Gastrocnemius medialis (tissue), 4 donors: ENCODE measurements at regions not wholly inside any gene's neighbourhood (a gene's known extent, or its start where the extent isn't known, plus 50 kb on each side); places are given as distances from the start of the nearest gene placed in this dataset.

Source experiments
- ATAC-seq, 2 donors: fragments of 150-250 bp; one replicate each; pipeline ENCODE4 v1.9.1; 2016
- DNase-seq, 2 donors: peaks; one replicate each; pipeline ENCODE4 v3.0.0-alpha.2; 2019
- H3K27ac ChIP-seq, 4 donors: fragments of 200-600 bp; sonication (generic); 1 replicate in 1 of 4; 2 replicates in 3 of 4; pipeline ENCODE4 v1.5.1; 2016 to 2018; ENCODE audit warnings: mild to moderate bottlenecking in 2 of 4, moderate library complexity in 1 of 4
- H3K27me3 ChIP-seq, 3 donors: fragments of 200-600 bp; sonication (generic) in 2 of 3; 1 replicate in 1 of 3; 2 replicates in 2 of 3; pipeline versions ENCODE4 v1.5.1 to v1.6.0; 2016 to 2019; ENCODE audit warnings: mild to moderate bottlenecking in 1 of 3, moderate library complexity in 1 of 3
- H3K36me3 ChIP-seq, 2 donors: fragments of 200-600 bp; sonication (generic) in 1 of 2; one replicate each; pipeline ENCODE4 v1.5.1; 2017 to 2018
- H3K4me1 ChIP-seq, 2 donors: fragments of 200-600 bp; sonication (generic) in 1 of 2; one replicate each; pipeline ENCODE4 v1.5.1; 2016 to 2017; ENCODE audit warnings: mild to moderate bottlenecking in 2 of 2
- H3K4me3 ChIP-seq, 4 donors: fragments of 200-600 bp; sonication (generic) in 3 of 4; 1 replicate in 1 of 4; 2 replicates in 3 of 4; pipeline ENCODE4 v1.5.1; 2016 to 2019; ENCODE audit warnings: mild to moderate bottlenecking in 2 of 4
- H3K9me3 ChIP-seq, 3 donors: fragments of 200-600 bp; sonication (generic) in 2 of 3; 1 replicate in 1 of 3; 2 replicates in 2 of 3; pipeline ENCODE4 v1.5.1; 2016 to 2019
- CTCF ChIP-seq, 5 experiments: fragments of 450-650 bp in 3 of 5; fragments of 200-600 bp in 2 of 5; sonication (generic) in 2 of 5; IDR thresholded peaks in 4 of 5; conservative IDR thresholded peaks in 1 of 5; 1 replicate in 4 of 5; 2 replicates in 1 of 5; pipeline ENCODE4 v1.5.1; 2016 to 2019; ENCODE audit warnings: antibody characterized with exemption in 5 of 5, mild to moderate bottlenecking in 3 of 5, moderate library complexity in 3 of 5
- POLR2A ChIP-seq, 2 donors: fragments of 450-650 bp; IDR thresholded peaks; one replicate each; pipeline ENCODE4 v1.6.1; 2017; ENCODE audit warnings: antibody characterized with exemption in 2 of 2, mild to moderate bottlenecking in 2 of 2, moderate library complexity in 2 of 2
- in situ Hi-C, 4 donors: fragments of 200-750 bp; cut with MboI; loops; one replicate each; pipeline versions ENCODE4 v1.15.0 to v1.8.0; 2017; ENCODE audit warnings: low sequenced_read_pairs in 4 of 4
- intact Hi-C: fragments of 100-400 bp; cut with DNase I; formaldehyde crosslinking; loops from one replicate; pipeline ENCODE4 v1.15.1; 2023; ENCODE audit warnings: low total_unique reads

GRCh38 chr10:128608791-128609190 is 482.6 kb upstream of the MKI67 start:
- ATAC-seq = no peak
- in situ Hi-C loops = no loop called here
- TF ChIP-seq CTCF (IDR thresholded peaks at IDR 0.05 in 4 of 5, conservative IDR thresholded peaks at IDR 0.05 in 1 of 5) (no peak), POLR2A (IDR thresholded peaks at IDR 0.05) (no peak)

DNA sequence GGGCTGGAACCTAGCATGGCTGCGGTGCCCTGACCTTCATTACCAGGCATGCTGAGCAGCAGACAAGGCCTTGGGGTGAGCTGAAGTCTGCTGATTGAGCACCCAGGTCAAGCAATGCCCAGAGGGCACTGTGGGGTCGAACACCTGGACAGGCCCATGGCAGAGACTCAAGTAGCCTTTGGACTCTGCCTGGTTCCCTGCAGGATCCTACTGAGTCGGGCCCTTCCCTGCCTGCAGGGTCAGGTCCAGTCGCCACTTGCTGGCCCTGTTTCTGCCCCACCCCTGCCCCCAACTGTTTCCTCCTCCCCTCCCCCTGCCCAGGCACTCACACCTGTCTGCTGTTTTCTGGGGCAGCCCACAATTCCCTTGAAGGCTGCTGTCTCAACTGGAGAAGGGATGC is 483.2 kb upstream of the MKI67 start:
- in situ Hi-C loops (no loop called here), intact Hi-C loops (no loop called here)
- Histone ChIP-seq H3K36me3 (no peaks in the 10 kb centered on the region), H3K9me3 (no peaks in the 10 kb centered on the region), H3K4me1 (no peaks in the 10 kb centered on the region), H3K27ac (no peak overlapping the region), H3K27me3 (no peaks in the 10 kb centered on the region), H3K4me3 (no peak overlapping the region)
- DNase-seq (no peak), ATAC-seq (no peak)
- TF ChIP-seq CTCF (IDR thresholded peaks at IDR 0.05 in 4 of 5, conservative IDR thresholded peaks at IDR 0.05 in 1 of 5) (no peak), POLR2A (IDR thresholded peaks at IDR 0.05) (no peak)

More at GRCh38 chr10:128608791-128609190, 482.6 kb upstream of the MKI67 start:
- no peaks in the 10 kb centered on the region for H3K4me1 ChIP-seq
- no peaks in the 10 kb centered on the region for H3K36me3 ChIP-seq
- no peak overlapping the region for H3K4me3 ChIP-seq
- no peaks in the 10 kb centered on the region for H3K27me3 ChIP-seq
- intact Hi-C loops = no loop called here
- DNase-seq = no peak
- H3K9me3 ChIP-seq = no peaks in the 10 kb centered on the region
- no peak overlapping the region for H3K27ac ChIP-seq

- TF ChIP-seq CTCF (IDR thresholded peaks at IDR 0.05 in 4 of 5, conservative IDR thresholded peaks at IDR 0.05 in 1 of 5) (no peak), POLR2A (IDR thresholded peaks at IDR 0.05) (no peak)
- H3K9me3 ChIP-seq = no peaks in the 10 kb centered on the region
- in situ Hi-C loops (no loop called here), intact Hi-C loops (no loop called here)
- no peak overlapping the region for H3K4me3 ChIP-seq
- H3K36me3 ChIP-seq = no peaks in the 10 kb centered on the region
- H3K27ac ChIP-seq = no peak overlapping the region
- ATAC-seq (no peak), DNase-seq (no peak)
- H3K4me1 ChIP-seq = no peaks in the 10 kb centered on the region
- no peaks in the 10 kb centered on the region for H3K27me3 ChIP-seq
Measured at GRCh38 chr10:128610113-128610512, 483.9 kb upstream of the MKI67 start.

GRCh38 chr10:128612195-128612594 is 486.0 kb upstream of the MKI67 start:
- DNase-seq (no peak), ATAC-seq (no peak)
- H3K4me3 ChIP-seq = no peak overlapping the region
- TF ChIP-seq POLR2A (IDR thresholded peaks at IDR 0.05) (no peak), CTCF (IDR thresholded peaks at IDR 0.05 in 4 of 5, conservative IDR thresholded peaks at IDR 0.05 in 1 of 5) (no peak)
- no peaks in the 10 kb centered on the region for H3K4me1 ChIP-seq
- H3K9me3 ChIP-seq = no peaks in the 10 kb centered on the region
- no peaks in the 10 kb centered on the region for H3K36me3 ChIP-seq
- intact Hi-C loops = no loop called here
- H3K27ac ChIP-seq = no peak overlapping the region
- no peaks in the 10 kb centered on the region for H3K27me3 ChIP-seq
- in situ Hi-C loops = no loop called here

DNA sequence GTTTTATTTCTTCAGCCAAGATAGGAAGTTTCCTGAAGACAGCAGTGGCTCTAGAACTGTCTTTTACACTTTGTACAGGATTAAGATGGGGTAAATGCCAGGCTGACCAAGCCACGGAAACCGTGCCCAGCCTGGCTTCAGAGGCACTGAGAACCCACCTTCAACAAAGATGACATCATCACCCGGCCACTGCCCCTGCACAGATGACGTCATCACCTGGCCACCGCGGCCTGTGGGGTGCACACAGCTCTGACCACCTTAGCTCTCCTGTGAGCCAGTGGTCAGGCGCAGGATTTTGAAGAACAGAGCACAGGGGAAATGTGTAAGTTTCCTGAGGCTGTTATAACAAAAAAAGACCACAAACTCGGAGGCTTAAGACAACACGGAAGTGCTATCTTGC is 486.4 kb upstream of the MKI67 start:
- DNase-seq (no peak), ATAC-seq (no peak)
- H3K4me3 ChIP-seq = no peak overlapping the region
- no peaks in the 10 kb centered on the region for H3K36me3 ChIP-seq
- H3K9me3 ChIP-seq = no peaks in the 10 kb centered on the region
- no peaks in the 10 kb centered on the region for H3K27me3 ChIP-seq
- TF ChIP-seq CTCF (IDR thresholded peaks at IDR 0.05 in 4 of 5, conservative IDR thresholded peaks at IDR 0.05 in 1 of 5) (no peak), POLR2A (IDR thresholded peaks at IDR 0.05) (no peak)
- intact Hi-C loops (no loop called here), in situ Hi-C loops (no loop called here)
- no peaks in the 10 kb centered on the region for H3K4me1 ChIP-seq
- no peak overlapping the region for H3K27ac ChIP-seq
